Mucosa of stomach (tissue), 1 donor: ENCODE measurements at regions not wholly inside any gene's neighbourhood (a gene's known extent, or its start where the extent isn't known, plus 50 kb on each side); places are given as distances from the start of the nearest gene placed in this dataset.

Experiments used
- H3K27me3 ChIP-seq: one replicate; pipeline ENCODE4 v1.7.0; 2013; ENCODE audit warnings: mild to moderate bottlenecking, low read length; ENCODE audit not compliant: control insufficient read depth, insufficient read depth
- H3K36me3 ChIP-seq: one replicate; pipeline ENCODE4 v1.7.0; 2013; ENCODE audit warnings: low read length; ENCODE audit not compliant: control insufficient read depth, insufficient read depth
- H3K4me1 ChIP-seq: one replicate; pipeline ENCODE4 v1.7.0; 2013; ENCODE audit warnings: mild to moderate bottlenecking, low read length; ENCODE audit not compliant: control insufficient read depth, insufficient read depth
- H3K4me3 ChIP-seq: one replicate; pipeline ENCODE4 v1.7.0; 2013; ENCODE audit warnings: low read length
- H3K9ac ChIP-seq: one replicate; pipeline ENCODE4 v1.7.0; 2013; ENCODE audit warnings: mild to moderate bottlenecking, low read length, moderate library complexity
- H3K9me3 ChIP-seq: one replicate; pipeline ENCODE4 v1.7.0; 2013; ENCODE audit warnings: mild to moderate bottlenecking, low read length, moderate library complexity; ENCODE audit not compliant: control insufficient read depth
- donor health status: Pancreatic carcinoma.

- Histone ChIP-seq H3K4me1 (no peaks in the 10 kb centered on the region), H3K36me3 (no peaks in the 10 kb centered on the region), H3K9me3 (no peaks in the 10 kb centered on the region), H3K9ac (no peak overlapping the region), H3K4me3 (no peak overlapping the region), H3K27me3 (no peaks in the 10 kb centered on the region)
Observed at GRCh38 chr2:864501-865106, 86.0 kb upstream of the SNTG2 start.

GRCh38 chr2:863732-864450 is 86.8 kb upstream of the SNTG2 start:
- Histone ChIP-seq H3K27me3 (no peaks in the 10 kb centered on the region), H3K9me3 (no peaks in the 10 kb centered on the region), H3K4me1 (no peaks in the 10 kb centered on the region), H3K4me3 (no peak overlapping the region), H3K36me3 (no peaks in the 10 kb centered on the region), H3K9ac (no peak overlapping the region)

- H3K27me3 ChIP-seq: no peaks in the 10 kb centered on the region
- H3K36me3 ChIP-seq: no peaks in the 10 kb centered on the region
- no peaks in the 10 kb centered on the region for H3K9me3 ChIP-seq
- no peak overlapping the region for H3K4me3 ChIP-seq
- H3K9ac ChIP-seq: no peak overlapping the region
- no peaks in the 10 kb centered on the region for H3K4me1 ChIP-seq
Observed at GRCh38 chr2:862731-863466, 87.8 kb upstream of the SNTG2 start.

GRCh38 chr2:862355-862687 is 88.3 kb upstream of the SNTG2 start:
- H3K9me3 ChIP-seq: no peaks in the 10 kb centered on the region
- H3K9ac ChIP-seq: no peak overlapping the region
- H3K27me3 ChIP-seq: no peaks in the 10 kb centered on the region
- no peaks in the 10 kb centered on the region for H3K36me3 ChIP-seq
- no peaks in the 10 kb centered on the region for H3K4me1 ChIP-seq
- no peak overlapping the region for H3K4me3 ChIP-seq

- no peaks in the 10 kb centered on the region for H3K4me1 ChIP-seq
- no peak overlapping the region for H3K4me3 ChIP-seq
- no peak overlapping the region for H3K9ac ChIP-seq
- H3K9me3 ChIP-seq: no peaks in the 10 kb centered on the region
- H3K36me3 ChIP-seq: no peaks in the 10 kb centered on the region
- no peaks in the 10 kb centered on the region for H3K27me3 ChIP-seq
Observed at GRCh38 chr2:861655-862354, 88.8 kb upstream of the SNTG2 start.

GRCh38 chr2:860259-860855 is 90.3 kb upstream of the SNTG2 start:
- Histone ChIP-seq H3K4me1 (no peaks in the 10 kb centered on the region), H3K36me3 (no peaks in the 10 kb centered on the region), H3K9ac (no peak overlapping the region), H3K27me3 (no peaks in the 10 kb centered on the region), H3K4me3 (no peak overlapping the region), H3K9me3 (no peaks in the 10 kb centered on the region)

GRCh38 chr2:858646-859045 is 92.0 kb upstream of the SNTG2 start:
- H3K36me3 ChIP-seq: no peaks in the 10 kb centered on the region
- no peaks in the 10 kb centered on the region for H3K9me3 ChIP-seq

GRCh38 chr2:857937-858336 is 92.7 kb upstream of the SNTG2 start:
- no peak overlapping the region for H3K4me3 ChIP-seq
- no peaks in the 10 kb centered on the region for H3K36me3 ChIP-seq
- no peaks in the 10 kb centered on the region for H3K9me3 ChIP-seq
- H3K9ac ChIP-seq: no peak overlapping the region
- H3K27me3 ChIP-seq: no peaks in the 10 kb centered on the region
- no peaks in the 10 kb centered on the region for H3K4me1 ChIP-seq

More at GRCh38 chr2:858646-859045, 92.0 kb upstream of the SNTG2 start:
- Histone ChIP-seq H3K4me1 (no peaks in the 10 kb centered on the region), H3K27me3 (no peaks in the 10 kb centered on the region), H3K9ac (no peak overlapping the region), H3K4me3 (no peak overlapping the region)

- no peak overlapping the region for H3K4me3 ChIP-seq
- H3K27me3 ChIP-seq: no peaks in the 10 kb centered on the region
- H3K9ac ChIP-seq: no peak overlapping the region
- H3K36me3 ChIP-seq: no peaks in the 10 kb centered on the region
- no peaks in the 10 kb centered on the region for H3K9me3 ChIP-seq
- H3K4me1 ChIP-seq: no peaks in the 10 kb centered on the region
Observed at GRCh38 chr2:857081-857480, 93.6 kb upstream of the SNTG2 start.

- no peaks in the 10 kb centered on the region for H3K27me3 ChIP-seq
- no peak overlapping the region for H3K9ac ChIP-seq
- H3K4me3 ChIP-seq: no peak overlapping the region
- H3K4me1 ChIP-seq: no peaks in the 10 kb centered on the region
- H3K9me3 ChIP-seq: no peaks in the 10 kb centered on the region
- no peaks in the 10 kb centered on the region for H3K36me3 ChIP-seq
Observed at GRCh38 chr2:856456-856855, 94.2 kb upstream of the SNTG2 start.

- no peaks in the 10 kb centered on the region for H3K9me3 ChIP-seq
- H3K9ac ChIP-seq: no peak overlapping the region
- no peaks in the 10 kb centered on the region for H3K27me3 ChIP-seq
- H3K36me3 ChIP-seq: no peaks in the 10 kb centered on the region
- H3K4me1 ChIP-seq: no peaks in the 10 kb centered on the region
- no peak overlapping the region for H3K4me3 ChIP-seq
Observed at GRCh38 chr2:856041-856440, 94.6 kb upstream of the SNTG2 start.

GRCh38 chr2:855177-855576 is 95.5 kb upstream of the SNTG2 start:
- Histone ChIP-seq H3K36me3 (no peaks in the 10 kb centered on the region), H3K27me3 (no peaks in the 10 kb centered on the region), H3K4me3 (no peak overlapping the region), H3K9me3 (no peaks in the 10 kb centered on the region), H3K4me1 (no peaks in the 10 kb centered on the region), H3K9ac (no peak overlapping the region)
